C4-2B (cell line): ENCODE measurements at regions not wholly inside any gene's neighbourhood (a gene's known extent, or its start where the extent isn't known, plus 50 kb on each side); places are given as distances from the start of the nearest gene placed in this dataset.
"Not testable (repeated sequence)": the region's sequence is repeated elsewhere in the genome, so short reads cannot be mapped to it uniquely, and the experiment has no call there.

ENCODE experiments used
- H3K27ac ChIP-seq: fragments of 450-650 bp; 2 replicates; pipeline ENCODE4 v1.5.1; 2017
- CTCF ChIP-seq: fragments of 450-650 bp; conservative IDR thresholded peaks from 2 replicates; pipeline ENCODE4 v1.5.1; 2017; ENCODE audit warnings: mild to moderate bottlenecking
- ZFX ChIP-seq: fragments of 450-650 bp; IDR thresholded peaks from 2 replicates; pipeline ENCODE4 v1.6.1; 2017

GRCh38 chr1:69088571-69088970 lies 479.2 kb upstream of the LRRC7 start:
- H3K27ac ChIP-seq = no peak overlapping the region
- no peak for TF ChIP-seq CTCF
- TF ChIP-seq ZFX = no peak

GRCh38 chr1:69090170-69090569 lies 477.6 kb upstream of the LRRC7 start:
- H3K27ac ChIP-seq = no peak overlapping the region
- TF ChIP-seq CTCF = no peak
- TF ChIP-seq ZFX = no peak

GRCh38 chr1:69090752-69091151 lies 477.0 kb upstream of the LRRC7 start:
- TF ChIP-seq CTCF (no peak), ZFX (no peak)
- H3K27ac ChIP-seq = no peak overlapping the region

- H3K27ac ChIP-seq = not testable (repeated sequence)
Measured at GRCh38 chr1:69102058-69102457, 465.7 kb upstream of the LRRC7 start.

GRCh38 chr1:69103213-69103612 lies 464.5 kb upstream of the LRRC7 start:
- no peak overlapping the region for H3K27ac ChIP-seq
- no peak for TF ChIP-seq ZFX
- no peak for TF ChIP-seq CTCF

GRCh38 chr1:69103705-69104385 lies 463.9 kb upstream of the LRRC7 start:
- no peak overlapping the region for H3K27ac ChIP-seq
- TF ChIP-seq ZFX (no peak), CTCF (no peak)

GRCh38 chr1:69104894-69105293 lies 462.8 kb upstream of the LRRC7 start:
- H3K27ac ChIP-seq = no peak overlapping the region
- TF ChIP-seq CTCF (no peak), ZFX (no peak)

- no peak for TF ChIP-seq ZFX
- no peak for TF ChIP-seq CTCF
- no peak overlapping the region; the same call in 1 of the 2 replicates for H3K27ac ChIP-seq
Measured at GRCh38 chr1:69109277-69109676, 458.4 kb upstream of the LRRC7 start.
